GM19467 (cell line): ENCODE measurements at regions not wholly inside any gene's neighbourhood (a gene's known extent, or its start where the extent isn't known, plus 50 kb on each side); places are given as distances from the start of the nearest gene placed in this dataset.

Experiments
- ATAC-seq: cut with Tn5 transposase; IDR thresholded peaks from one replicate; pipeline ENCODE4 v1.9.1; 2021; ENCODE audit warnings: mild to moderate bottlenecking, moderate library complexity; ENCODE audit not compliant: unreplicated experiment

- no peak for ATAC-seq
Measured at GRCh38 chr13:31853643-31854326, 114.5 kb downstream of the RXFP2 start.

DNA sequence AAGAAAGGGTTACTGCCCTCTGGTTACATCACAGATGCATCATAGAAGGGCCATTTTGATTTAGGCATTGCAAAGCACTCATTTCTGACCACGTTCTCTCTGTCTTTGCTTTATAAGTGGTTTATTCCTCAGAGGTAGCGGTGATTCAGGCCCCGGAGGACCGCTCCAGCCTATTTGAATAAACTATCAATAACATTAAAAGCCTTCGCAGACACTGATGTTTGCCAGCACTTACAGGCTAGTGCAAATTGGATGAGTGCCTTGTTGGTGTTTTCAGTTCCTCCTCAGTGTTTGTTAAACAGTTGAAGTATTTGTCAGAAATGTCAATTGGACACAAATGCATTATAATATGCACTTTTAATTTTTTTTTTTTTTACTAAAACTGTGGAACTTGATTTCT is 120.2 kb downstream of the RXFP2 start:
- ATAC-seq = no peak

DNA sequence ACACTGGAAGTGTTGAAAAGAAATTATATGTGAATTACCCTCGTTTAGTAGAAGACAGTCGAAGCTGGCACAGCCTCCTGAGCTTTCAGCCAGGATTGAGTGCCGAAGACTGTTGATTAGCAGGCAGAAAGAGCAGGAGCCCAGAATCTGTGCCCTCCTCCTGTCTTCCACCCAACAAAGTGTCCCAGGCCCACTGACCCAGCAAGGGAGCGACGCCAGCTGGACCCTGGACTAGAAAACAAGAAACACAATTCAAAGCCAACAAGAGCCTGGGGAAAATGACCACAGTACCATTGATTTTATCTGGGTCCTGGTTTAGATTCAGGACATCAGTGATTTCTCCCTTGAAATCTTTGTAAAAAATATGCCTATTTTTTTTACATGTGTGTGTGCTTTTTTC is 120.7 kb downstream of the RXFP2 start:
- ATAC-seq = no peak

GRCh38 chr13:31862828-31863227 is 123.5 kb downstream of the RXFP2 start:
- no peak for ATAC-seq

DNA sequence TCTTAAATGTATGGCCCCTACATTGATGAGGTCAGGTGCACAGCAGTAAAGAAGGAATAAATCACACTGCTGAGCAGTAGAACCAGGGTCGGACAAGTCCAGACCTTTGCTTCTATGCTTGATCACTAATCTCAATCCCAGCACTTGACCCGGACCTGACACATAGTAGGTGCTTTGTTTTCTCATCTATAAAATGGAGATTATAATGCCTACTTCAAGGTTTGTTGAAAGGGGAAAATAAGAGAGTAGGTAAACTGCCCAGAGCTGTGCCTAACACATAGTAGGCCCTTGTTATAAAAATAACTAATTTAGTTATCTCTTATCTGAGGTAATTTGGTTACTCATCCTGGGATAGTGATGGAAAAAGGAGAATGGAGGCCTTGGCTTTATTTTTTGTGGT is 125.0 kb downstream of the RXFP2 start:
- no peak for ATAC-seq

DNA sequence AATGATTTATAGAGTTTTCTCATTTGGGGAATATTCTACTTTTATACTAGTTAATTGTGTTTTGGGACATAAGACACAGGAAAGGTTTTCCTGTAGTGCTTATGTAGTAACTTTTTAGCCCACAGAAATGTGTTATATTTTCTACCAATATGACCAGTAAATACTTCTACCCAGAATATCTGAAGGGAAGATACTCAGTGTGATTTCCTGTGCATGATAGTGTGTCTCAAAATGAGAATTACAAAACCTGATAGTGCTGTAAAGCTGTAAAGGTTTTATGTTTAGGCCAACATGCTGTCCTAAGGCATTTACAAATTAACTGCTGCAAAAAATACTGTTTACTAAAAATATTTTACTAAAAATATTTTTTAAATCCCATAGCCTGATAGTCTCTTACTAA is 126.8 kb downstream of the RXFP2 start:
- no peak for ATAC-seq

GRCh38 chr13:31867709-31868108 is 128.4 kb downstream of the RXFP2 start:
- no peak for ATAC-seq

DNA sequence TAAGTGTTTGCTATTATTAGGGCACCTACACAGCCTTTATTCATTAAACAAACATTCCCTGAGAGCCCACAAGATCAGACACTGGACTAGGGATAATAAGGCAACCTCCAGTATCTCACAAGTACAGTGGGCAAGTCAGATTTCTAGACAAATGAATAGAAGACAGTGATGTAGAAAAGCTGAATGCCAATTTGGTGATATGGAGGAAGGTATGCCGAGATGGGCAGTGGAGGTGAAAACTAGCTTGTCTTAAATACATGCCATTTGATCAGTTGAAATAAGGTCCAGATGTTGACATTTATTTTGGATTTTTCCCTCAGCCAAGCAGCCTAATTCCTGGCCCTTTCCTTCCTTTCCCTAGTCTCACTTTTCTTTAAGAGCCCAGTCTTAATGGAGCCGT is 130.3 kb downstream of the RXFP2 start:
- ATAC-seq = no peak

- ATAC-seq = no peak
Measured at GRCh38 chr13:31870511-31870910, 131.2 kb downstream of the RXFP2 start.

- no peak for ATAC-seq
Measured at GRCh38 chr13:31873145-31873544, 133.8 kb downstream of the RXFP2 start.

DNA sequence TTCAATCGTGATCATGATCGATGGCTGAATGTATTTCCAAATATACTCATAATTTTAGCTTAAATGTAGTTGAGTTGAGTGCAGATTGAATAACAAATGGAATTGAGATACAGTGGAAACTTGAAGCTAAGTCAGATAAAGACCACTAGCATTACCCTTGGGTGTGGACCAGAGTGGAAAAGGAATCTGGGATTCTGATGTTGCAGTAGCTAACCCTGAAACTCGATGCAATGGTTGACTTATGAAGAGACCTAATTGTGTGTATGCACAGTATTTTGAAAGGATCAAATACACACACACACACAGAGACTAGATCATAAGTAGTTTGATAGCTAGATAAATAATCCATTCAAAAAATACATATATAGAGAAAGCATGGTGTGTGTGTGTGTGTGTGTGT is 135.8 kb downstream of the RXFP2 start:
- no peak for ATAC-seq

DNA sequence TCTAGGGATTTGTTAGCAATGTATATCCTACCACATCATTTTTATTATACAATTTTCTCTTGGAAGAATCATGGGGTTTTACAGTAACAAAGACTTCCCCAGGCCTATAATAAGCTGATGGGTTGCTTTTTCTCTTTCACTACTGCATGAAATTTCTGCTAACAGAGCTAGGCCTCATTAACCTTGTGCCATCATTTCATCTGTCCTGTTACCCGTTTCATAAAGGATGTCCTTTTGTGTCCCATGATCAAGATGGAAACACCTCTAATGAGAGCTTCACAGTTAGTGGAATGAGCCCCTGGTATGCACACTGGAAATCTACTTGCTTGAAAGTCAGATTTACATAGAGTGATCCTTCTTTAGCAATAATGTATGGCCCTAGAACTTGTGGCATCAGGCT is 138.7 kb downstream of the RXFP2 start:
- no peak for ATAC-seq

DNA sequence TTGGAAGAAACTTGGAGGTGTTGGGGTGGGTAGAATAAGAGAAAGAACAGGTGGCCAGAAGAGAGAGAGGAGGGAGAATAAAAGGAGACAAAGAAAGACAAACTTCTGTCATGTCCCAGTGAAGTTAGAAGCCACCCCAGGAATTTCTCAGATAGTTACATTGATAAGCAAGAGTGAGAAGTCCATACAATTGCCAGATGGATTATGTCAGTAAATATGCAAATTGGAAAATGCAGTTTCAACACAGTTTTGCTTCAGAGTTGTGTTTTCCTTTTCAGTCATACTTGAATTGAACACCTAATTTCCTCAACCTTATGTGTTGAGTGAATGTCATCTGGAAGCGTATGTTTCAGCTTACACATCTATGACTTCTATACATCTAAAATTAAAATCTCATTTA is 139.2 kb downstream of the RXFP2 start:
- ATAC-seq = no peak

GRCh38 chr13:31878955-31879354 is 139.6 kb downstream of the RXFP2 start:
- ATAC-seq = no peak

DNA sequence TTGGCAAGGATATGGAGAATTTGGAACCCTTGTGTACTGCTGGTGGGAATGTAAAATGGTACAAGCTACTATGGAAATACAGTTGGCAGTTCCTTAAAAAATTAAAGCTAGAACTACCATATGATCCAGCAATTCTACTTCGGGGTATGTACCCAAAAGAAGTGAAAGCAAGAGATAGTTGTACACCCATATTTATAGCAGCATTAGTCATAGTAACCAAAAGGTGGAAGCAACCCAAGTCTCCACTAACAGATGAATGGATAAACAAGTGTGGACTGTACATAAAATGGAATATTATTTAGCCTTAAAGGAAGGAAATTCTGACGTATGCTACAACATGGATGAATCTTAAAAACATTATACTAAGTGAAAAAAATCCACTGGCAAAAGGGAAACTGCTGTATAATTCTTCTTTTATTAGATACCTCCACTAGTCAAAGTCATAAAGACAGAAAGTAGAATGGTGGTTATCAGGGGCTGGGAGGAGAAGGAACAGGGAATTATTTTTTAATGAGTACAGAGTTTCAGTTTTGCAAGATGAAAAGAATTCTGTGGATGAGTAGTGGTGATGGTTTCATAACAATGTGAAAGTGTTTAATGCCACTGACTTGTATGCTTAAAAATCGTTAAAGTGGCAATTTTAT is 141.6 kb downstream of the RXFP2 start:
- no peak for ATAC-seq

GRCh38 chr13:31881495-31881882 is 142.2 kb downstream of the RXFP2 start:
- no peak for ATAC-seq

DNA sequence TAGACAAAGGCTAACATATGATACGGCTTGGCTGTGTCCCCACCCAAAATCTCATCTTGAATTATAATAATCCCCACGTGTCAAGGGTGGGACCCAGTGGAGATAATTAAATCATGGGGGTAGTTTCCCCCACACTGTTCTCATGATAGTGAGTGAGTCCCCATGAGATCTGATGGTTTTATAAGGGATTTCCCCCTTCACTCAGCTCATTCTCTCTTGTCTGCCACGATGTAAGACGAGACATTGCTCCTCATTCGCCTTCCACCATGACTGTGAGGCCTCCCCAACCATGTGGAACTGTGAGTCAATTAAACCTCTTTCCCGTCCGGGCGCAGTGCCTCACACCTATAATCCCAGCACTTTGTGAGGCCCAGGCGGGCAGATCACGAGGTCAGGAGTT is 143.5 kb downstream of the RXFP2 start:
- no peak for ATAC-seq

- ATAC-seq = no peak
Measured at GRCh38 chr13:31884556-31884955, 145.2 kb downstream of the RXFP2 start.

DNA sequence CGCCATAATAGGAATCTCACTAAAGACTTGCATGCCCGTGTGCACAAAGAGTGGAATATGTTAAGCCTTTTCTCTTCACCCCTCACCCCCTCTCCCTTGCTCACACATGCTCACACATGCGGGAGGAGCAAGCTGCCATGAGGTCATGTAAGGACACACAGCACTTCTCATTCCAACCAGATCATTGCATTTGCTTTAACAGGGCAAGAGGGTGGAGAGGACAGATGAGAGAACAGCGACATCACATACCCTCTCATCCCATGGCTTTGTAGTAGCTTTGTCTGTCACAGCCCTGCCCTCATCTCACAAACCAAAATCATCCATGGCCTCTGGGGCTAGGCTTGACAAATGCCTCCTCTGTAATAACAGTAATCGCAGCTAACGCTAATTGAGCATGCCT is 145.6 kb upstream of the FRY start:
- ATAC-seq = no peak

DNA sequence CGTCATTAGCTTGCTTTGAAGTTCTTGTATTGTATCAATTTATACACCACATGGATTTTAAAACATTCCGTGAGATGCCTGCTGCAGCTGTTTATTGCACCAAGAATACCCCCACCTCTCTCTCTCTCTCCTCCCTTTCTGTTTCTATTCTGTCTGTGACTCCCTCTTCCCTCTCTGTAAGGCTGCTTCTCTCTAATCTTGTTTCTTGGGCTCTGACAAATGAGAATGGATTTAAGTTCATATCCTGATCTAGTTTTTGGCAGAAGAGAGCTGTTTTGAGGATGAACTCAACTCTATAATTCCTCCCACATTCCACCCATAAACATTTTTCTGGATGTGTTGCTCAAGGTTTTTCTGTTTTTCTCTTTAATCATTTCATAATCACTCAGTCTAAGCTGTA is 144.3 kb upstream of the FRY start:
- ATAC-seq = no peak

- ATAC-seq = no peak
Measured at GRCh38 chr13:31890946-31891345, 140.6 kb upstream of the FRY start.

DNA sequence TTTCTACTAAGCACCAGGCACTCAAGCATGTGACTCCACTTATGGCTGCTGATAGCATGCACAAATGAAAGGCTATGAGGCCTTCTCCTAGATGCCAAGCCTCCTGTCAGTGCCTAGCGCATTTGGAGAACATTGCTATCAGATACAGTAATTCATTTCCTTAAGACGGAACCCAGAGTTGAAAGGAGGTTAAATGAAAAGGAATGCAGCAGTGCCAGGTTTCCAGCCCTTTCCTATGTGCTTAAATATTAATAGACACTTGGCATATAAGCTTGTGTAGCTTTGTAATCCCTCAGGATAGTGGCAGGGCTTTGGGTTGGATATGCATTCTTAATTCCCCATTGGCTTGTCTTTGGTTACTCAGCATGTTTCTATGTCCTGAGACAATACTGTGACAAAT is 140.1 kb upstream of the FRY start:
- ATAC-seq = no peak

DNA sequence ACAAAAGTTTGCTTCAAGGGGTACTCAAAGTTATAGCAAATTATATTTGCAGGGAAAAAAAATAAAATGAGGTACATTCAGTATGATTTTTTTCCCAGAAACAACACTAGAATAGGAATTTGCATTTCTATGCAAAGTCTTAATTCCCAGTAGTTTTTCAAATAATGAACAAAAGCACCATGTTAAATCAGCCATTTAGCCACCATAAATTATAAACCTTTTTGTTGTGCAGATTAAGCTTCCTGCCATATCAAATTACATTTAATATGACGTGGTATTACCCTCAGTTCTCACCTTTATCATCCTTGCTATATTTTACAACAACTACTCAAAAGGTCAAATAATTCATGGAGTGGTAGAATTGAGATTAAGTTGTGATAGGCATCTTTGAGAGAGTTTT is 136.6 kb upstream of the FRY start:
- ATAC-seq = no peak
